GM19463 (cell line): ENCODE measurements at regions not wholly inside any gene's neighbourhood (a gene's known extent, or its start where the extent isn't known, plus 50 kb on each side); places are given as distances from the start of the nearest gene placed in this dataset.
A peak's percentile ranks its signal among the peaks of the same experiment; 100 is the strongest.
"Not testable (repeated sequence)": the region's sequence is repeated elsewhere in the genome, so short reads cannot be mapped to it uniquely, and the experiment has no call there.

ENCODE experiments used
- ATAC-seq: cut with Tn5 transposase; IDR thresholded peaks from one replicate; pipeline ENCODE4 v1.9.1; 2021; ENCODE audit warnings: mild to moderate bottlenecking, moderate library complexity; ENCODE audit not compliant: unreplicated experiment

DNA sequence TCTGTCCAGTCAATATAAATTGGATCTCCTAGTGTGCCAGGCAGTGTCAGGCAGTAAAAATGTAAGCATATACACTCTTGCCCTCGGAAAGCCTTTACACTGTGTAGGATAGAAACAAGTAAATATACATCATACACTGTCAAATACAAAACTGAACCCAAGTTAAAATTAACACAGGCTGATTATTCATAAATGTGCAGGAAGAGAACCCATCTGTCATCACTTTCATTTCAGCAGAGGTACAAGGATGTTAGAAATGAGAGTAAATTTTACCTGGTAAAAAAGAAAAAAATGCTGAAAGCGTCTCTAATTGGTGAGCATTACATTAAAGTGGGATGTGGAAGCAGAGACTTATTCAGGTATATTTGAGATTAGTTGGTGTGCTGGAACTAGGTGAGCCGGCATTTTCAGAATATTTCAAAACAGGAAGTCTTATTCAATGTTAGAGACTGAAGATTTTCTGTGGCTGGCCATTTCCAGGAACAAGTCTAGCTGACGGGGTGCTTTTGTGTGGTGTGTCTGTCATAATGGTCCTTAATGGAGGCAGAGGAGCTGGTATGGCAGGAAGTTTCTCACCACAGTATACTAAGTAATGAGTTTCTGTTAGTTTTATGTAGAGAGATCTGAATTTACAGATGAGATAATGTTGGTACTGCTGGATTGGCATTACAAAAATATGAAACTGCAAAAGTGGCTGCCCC is 192.6 kb downstream of the CASP12 start:
- peak; percentile 99 for ATAC-seq

DNA sequence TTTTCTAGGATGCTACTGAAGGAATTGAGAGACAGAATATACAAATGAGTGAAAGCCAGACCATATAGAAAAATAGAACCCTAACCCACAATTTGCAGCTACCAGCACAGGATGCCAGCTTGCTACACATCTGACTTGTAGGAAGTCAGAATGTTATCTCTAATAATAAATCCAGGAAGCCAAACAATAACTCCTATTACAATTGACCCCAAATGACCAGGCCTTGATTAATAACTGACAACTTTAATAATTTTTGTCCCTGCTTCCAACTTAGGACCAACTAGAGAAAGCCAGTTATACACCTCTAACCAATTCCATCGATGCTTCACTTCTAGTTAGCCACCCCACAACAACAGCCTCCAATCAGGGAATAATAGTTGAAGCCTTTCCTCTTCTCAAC is 193.4 kb downstream of the CASP12 start:
- ATAC-seq: no peak

DNA sequence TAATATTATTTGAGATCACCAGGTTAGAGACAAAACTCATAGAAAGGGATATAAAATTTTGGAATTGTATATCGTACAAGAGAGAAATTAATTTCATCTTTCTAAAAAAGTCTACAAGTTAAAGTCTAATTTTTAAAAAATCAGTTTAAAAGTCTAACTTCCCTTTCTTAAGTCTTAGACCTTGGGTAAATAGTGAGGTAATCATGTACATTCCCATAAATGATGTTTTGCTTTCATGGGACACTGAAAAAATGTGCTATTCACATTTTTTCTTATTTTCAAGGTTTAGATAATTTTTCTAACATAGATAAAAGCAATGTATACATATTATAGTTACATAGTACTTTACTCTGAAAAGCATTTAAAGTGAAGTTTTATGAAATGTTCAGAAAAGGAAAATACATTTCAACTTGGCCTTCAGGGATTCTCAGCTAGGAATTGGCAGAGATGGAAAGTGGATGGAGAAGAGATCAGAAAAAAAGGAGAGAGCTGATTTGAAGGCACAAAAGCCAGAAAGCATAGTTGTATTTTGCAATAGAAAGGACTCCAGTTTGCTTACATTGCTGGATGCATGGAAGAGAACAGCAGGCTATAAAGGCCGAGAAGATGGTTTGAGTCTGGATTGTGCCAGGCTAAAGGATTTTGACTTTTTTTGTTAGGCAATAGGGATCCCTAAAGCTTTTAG is 194.0 kb downstream of the CASP12 start:
- ATAC-seq: no peak

DNA sequence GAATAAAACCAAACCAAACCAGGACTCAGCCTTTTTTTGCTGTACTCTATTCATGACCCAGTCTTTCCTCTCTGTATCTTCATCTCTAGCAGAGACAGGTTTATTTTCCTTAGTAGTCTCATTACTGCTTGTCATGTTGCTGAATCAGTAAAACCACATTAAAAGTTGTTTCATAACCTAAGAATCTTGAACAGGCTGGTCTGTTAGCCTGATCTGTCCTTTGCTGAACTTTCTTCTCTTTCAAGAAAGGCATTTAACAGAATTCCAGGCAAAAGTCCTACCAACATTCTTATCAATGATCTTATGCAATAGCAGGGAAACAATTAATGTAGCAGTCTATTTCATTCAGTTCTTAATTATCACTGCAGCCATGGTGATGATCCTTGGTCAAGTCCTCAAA is 197.7 kb downstream of the CASP12 start:
- ATAC-seq: no peak

DNA sequence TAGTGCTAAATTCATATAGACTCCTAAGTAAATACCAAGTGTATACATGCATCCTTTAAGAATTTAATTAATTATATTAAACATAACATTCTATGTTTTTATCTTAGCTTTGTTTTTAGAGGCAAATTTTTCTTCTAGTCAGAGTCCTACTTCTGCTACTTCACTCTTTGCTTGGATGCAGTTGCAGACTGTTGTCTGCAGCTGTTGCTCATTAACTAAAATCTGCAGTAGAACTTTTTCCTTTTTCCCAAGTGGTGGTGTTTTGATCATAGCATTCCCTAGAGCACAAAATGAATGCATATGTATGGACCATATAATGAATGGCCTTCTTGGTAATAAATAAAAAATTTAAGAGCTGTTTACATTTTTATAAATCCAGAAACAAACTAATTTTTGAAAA is 198.3 kb downstream of the CASP12 start:
- ATAC-seq: no peak

GRCh38 chr11:104695065-104695463 is 203.2 kb downstream of the CASP12 start:
- no peak for ATAC-seq

DNA sequence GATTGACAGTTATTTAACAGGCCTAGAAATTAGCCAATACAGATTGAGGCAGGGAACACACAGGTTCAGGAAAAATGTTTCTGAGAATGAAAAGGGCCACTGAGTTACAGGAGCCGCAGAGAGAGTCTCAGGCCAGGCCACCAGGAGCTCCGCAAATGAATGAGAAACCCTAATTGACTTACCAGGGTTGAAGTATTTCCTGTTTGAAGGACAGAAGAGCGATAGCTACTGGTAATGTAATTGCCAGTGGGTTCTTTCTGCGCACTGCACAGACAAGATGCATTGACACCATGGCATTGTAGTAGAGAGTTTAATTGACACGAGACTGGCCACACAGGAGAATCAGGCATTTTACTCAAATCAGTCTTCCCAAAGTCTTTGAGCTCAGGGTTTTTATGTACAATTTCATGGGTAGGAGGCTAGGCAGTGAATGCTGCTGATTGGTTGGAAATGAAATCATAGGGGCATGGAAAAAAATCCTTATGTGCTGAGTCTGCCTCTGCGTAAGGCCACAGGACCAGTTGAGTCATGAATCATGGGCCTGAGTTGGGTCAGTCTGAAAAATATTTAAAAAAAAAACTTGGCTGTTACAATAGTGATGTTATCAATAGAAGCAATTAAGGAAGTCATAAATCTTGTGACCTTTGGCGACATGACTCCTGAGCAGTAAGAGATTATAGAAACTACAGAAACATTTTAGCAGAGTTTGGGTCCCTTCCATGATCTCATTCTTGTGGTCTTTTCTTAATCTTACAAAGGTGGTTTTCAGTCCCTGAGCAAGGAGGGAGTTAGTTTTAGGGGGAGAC is 203.8 kb downstream of the CASP12 start:
- no peak for ATAC-seq

DNA sequence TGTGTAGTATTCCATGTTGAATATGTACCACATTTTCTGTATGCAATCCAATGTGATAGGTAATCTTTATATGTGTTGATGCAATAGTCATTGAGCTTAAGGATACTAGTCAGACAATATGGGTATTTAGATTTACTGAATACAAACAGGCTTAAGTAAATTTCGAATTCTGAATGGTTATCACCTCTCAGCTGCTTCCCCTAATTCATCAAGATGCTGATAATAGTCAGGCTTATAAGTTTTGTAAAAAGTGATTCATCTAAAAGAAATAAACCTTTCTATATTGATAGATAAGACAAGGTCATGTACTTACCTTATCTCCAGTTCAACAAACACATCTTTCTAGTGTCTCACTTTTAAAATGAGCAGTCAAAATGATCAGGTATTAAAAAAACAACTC is 205.5 kb downstream of the CASP12 start:
- ATAC-seq: no peak

GRCh38 chr11:104691129-104691528 is 207.1 kb downstream of the CASP12 start:
- no peak for ATAC-seq

DNA sequence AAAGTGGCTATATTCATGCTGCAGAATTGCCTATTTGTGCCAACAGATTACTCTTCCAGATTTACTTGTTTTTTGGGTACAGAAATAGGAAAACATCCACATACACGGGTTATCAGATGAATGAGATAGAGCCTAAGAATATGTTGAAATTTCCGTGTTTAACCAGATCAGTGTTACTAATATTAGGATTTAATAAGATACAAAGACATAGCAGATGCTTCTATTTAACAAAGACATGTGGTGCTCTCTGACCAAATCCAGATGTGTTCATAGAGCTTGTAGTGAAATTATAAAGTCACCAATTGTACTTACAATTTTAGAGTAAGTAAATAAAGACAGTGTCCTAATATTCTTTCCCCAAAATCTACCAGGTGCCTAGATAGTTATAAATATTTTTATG is 208.0 kb downstream of the CASP12 start:
- no peak for ATAC-seq

- no peak for ATAC-seq
These were observed 209.5 kb downstream of the CASP12 start for GRCh38 chr11:104688731-104689130.

GRCh38 chr11:104682206-104682605 is 216.1 kb downstream of the CASP12 start:
- no peak for ATAC-seq

- ATAC-seq: no peak
These were observed 219.0 kb downstream of the CASP12 start for GRCh38 chr11:104679258-104679657.

GRCh38 chr11:104678408-104678807 is 219.9 kb downstream of the CASP12 start:
- ATAC-seq: no peak

GRCh38 chr11:104677069-104677468 is 221.2 kb downstream of the CASP12 start:
- not testable (repeated sequence) for ATAC-seq

DNA sequence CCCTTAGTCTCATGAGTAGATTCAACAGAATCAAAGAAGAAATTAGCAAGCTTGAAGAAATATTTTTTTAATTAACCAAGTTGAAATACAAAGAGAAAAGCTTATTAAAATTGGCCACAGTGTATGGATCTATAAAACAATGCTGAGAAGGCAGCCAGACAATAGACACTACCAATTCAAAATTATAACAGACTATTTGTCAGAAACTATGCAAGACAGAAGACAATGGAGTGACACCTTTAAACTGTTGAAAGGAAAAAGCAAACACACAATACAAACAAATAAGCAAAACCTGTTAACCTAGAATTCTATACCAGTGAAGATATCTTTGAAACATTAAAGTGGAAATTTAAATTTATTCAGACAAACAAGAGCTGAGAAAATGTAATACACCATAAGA is 225.4 kb downstream of the CASP12 start:
- ATAC-seq: no peak

GRCh38 chr11:104668797-104669463 is 229.3 kb downstream of the CASP12 start:
- no peak for ATAC-seq

DNA sequence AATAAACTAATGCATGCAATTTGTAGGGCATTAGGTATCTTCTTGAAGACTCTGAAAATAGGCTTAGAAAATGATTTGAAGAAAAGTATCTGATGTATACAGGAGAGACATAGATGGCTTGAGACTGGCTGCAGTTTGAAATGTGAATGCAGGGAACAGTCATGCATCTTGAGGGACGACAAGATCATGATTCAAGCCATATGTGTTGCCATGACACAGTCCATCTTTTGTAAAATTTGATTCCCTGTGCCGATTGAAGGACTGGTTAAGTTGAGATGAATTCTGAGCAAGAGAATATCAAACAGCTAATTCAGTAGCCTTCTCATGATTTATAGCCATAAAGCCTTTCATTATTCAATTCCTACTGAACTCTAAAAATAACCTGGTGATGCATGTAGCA is 231.6 kb downstream of the CASP12 start:
- no peak for ATAC-seq

GRCh38 chr11:104665641-104666040 is 232.6 kb downstream of the CASP12 start:
- ATAC-seq: no peak

DNA sequence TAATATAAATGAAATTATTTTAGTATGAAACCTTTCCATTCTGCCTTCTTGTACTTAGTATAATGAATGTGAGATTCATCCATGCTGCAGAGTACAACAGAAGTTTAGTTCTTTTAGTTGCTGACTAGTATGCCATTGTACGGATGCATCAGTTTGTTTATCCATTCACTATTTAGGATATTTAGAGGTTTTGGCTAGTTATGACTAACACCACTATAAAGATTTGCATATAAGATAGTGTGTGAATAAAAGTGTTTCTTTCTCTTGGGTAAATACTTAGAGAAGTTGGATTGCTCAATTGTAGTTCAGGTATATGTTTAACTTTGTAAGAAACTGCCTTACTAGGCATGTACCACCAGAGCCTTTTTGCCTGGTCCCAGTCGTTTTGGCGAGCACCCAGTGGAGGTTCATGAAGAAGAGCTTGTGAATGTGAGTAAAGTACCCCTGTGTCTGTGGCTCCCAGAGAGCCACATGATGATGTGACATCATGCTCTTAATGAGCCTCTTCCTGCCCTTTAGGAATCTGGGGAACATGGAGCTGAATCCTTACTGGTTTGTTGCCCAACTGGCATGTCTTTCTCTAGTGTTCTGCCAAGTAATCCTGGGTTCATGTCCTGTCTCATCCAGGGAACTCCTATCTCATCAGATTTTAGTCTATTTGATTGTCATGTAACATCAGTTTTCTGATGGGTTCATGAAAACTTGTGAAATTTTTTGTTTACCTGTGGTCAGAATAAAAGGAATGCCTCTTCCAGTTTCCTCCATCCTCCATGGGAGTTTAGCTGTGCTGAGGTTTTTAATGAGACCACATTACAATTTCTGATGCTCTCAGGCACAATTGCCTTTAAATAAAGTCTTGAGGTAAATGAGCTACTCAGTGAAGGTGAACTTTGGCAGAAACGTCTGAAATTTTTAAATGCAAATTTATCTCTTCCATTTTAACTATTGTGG is 234.8 kb downstream of the CASP12 start:
- no peak for ATAC-seq
